ENCODE measurements at regions not wholly inside any gene's neighbourhood (a gene's known extent, or its start where the extent isn't known, plus 50 kb on each side); places are given as distances from the start of the nearest gene placed in this dataset.

DNA sequence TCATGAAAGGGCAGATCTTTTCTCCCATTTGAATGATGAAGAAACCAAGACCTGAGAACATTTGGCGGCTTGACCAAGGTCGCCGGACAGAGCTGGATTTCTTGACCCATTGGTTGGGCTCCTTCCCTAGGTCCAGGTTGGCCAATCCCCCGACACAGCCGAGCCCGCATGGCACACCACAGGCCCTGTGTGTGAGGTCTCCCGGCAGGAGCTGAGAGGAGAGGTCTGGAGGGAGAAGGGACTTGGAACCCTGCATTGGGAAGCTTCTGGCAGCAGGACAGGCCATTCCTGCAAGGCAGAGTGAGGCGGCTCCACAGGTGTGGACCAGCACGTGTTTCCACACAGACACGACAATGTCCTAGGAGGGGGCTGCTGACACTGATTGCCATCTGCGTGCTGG lies 98.6 kb upstream of the THY1 start:
- no peak for DNase-seq (ENCODE audit: low read depth, low spot score)

DNA sequence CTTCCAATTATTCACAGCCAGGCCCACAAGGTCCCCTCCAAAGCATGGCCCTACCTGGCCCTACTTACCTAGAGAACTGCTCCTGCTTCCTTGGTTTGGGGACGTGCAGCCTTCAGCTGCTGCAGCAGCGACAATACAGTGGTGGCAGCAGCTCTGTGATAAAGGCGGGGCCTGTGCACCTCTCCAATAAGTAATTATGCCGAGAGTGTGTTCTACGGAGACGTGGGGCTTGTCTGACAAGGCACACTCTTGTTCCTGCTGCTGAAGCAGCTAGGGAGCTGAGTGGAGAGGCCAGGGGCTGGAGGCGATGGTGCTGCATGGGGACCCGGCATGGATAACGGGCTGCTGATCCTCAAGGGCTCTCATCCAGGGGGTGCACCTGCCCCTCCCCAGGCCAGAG lies 98.0 kb upstream of the THY1 start:
- no peak for DNase-seq (ENCODE audit: low read depth, low spot score)

DNA sequence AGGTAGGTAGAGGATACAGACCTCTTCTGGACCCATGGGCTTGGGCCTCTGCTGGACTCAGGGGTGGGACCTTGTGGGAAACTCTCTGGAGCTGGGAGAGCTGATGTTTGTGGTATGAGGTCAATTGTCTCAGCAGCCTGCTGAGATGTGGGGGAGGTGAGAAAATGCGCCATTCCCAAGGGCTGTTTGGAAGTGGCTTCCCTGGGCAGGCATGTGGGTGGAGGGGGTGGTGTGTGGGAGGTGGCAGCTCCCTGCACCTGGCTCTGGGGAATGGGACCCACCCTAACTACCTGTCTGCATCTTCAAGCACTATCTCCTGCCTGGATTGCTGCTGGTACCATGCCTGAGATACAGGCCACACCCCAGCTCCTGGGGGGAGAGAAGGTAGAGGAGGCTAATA lies 97.4 kb upstream of the THY1 start:
- no peak for DNase-seq (ENCODE audit: low read depth, low spot score)

DNA sequence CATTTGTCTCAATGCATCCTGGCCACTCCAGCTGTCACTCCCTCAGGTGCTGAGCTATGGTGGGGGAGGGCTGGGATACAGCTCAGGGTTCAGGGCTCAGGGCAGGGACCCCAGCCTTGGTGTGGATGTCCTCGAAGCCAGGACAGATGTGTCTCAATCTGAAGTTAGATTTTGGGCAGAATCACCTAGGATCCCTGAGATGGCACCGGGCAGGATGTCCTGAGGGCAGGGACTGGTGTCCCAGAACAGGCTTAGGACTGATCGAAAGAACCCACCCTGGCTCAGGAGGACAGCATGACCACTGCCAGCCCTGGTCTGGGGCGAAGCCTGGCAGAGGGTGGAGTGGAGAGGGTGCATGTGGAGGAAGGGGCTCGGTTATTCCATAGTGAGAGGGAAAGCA lies 96.8 kb upstream of the THY1 start:
- DNase-seq (ENCODE audit: low read depth, low spot score), result no peak

DNA sequence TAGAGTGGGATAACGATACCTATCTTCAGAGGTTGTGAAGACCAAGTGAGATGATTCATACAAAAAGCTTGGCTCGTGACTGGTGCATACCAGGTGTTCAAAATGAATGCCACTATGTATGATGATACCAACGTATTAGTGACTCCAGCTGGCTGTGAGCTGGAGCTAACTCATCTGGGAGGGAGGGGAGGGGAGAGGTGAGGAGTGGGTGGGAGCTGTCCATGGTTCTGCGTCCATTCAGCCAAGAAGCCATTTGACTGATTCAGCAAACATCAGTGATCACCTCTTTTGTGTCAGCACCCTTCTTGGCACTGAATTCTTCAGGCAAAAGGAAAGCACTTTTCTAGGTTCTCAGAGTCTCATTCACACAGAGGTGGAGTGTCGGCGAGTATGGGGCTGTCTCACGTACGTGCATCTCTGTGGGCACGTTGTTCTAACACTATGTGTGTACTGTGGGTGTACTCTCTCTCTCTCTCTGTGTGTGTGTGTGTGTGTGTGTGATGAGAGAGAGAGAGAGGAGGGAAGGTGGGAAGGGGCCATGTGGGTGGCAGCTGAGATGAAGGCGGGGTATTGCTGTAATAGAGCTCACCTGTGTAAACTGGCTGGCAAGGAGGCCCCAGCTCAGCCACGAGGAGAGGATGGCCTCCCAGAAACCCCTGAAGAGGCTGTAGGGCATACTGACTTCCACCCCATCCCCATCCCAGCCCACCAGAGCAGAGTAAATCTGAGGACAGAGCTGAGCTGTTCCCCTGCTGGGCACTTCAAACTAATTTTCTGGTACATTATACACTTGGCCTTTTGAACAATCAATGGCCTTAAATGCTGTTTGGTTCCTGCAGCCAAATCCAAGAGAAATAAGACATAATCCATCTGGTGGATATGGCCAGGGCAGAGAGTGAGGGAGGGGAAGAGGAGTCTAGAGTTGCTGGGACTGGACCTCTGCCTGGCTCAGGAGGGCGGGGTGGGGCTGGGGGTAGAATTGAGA lies 96.1 kb upstream of the THY1 start:
- DNase-seq (ENCODE audit: low read depth, low spot score), result peak; percentile 70

DNA sequence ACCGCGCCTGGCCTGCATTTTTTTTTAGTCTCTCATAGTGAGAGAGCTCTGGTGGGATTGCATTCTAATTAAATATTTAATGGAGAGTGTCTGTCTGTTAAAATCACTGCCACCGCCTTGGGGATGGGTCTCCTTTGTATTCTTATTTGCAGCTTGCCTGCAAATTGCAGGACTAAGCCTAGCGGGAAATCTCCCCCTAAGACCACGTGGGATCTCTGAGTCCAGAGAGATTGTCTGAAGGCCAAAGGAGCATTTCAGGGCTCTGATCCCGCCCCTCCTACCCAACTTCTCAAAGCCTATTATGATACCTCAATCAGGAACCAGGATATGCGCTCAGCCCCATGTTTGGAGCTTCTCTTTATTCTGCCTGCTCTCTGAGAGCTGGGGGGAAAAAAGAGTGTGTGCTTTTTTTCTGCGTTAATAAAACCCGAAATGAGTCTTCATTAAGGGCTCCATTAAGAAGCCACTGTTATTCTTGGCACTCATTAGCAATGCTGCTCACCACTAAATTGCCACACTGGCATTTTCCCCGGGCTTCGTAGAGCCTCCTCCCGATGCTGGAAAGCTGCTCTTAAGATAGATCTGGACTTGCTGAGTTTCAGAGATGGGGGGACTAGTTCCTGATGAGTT lies 92.9 kb upstream of the THY1 start:
- DNase-seq (ENCODE audit: low read depth, low spot score), result no peak

DNA sequence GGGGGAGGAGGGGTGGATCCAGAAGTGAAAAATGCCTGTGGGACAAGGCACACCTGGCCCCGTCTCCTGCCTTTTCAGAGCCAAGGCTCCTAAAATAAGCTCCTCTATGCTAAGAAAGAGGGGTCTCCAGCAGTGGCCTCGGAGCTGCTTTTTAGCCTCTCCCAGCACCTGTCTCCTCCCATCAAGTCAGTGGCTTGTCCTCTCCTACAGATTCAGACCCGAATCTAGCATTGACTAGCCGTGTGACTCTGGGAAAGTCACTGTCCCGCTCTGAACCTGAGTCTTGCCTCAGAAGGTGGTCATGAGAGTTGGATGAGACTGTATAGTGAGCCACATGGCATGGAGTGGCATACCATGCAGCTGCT lies 90.8 kb upstream of the THY1 start:
- no peak for DNase-seq (ENCODE audit: low read depth, low spot score)

DNA sequence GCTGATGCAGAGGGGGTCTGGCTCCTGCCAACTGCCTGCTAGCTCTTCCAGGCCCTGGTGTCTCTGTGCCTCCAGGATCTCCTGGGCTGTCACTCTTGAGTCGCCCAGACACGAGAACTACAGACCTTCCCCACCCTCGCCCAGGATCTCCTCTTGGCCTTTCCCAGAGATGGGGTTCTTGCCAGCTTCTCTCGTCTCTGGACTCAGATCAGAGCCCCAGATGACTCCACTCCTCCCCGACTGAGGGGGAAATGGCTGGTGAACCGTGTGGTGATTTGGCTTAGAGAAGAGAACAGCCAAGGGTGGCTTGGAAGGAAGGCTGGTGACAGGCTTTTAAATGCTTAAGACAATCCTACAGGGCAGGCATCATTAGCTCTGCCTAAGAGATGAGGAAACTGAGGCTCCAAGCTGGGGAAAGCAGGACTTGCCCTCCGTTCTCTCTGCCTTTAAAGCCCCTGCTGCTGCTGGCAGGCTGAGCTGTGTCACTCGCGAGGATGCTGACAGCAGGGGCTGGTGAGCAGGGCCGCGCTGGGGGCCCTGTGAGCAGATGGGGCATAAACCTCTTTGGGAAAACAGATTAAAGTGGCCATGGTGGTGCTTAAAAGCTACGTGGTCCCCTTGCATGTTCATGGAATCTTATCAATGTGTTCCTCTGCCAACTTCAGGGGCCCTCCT lies 90.3 kb upstream of the THY1 start:
- no peak for DNase-seq (ENCODE audit: low read depth, low spot score)

DNA sequence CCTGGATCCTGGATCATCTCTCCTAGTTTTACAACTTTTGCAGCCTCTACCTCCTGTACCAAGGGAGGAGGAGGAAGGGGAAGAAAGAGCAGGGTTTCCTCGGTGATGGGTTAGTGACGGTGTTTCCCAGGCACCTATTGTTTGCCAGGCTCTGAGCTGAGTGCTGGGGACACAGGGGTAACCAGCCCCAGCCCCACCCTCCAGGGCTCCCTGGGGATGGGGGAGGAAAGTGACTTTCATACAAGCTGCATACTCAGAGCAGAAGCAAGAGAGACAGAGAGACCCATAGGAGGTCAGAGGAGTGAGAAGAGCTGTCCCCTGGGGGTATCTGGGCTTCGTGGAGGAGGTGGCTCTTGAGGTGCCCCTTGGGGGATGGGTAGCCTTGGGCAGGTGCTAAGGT lies 89.4 kb upstream of the THY1 start:
- DNase-seq (ENCODE audit: low read depth, low spot score), result no peak

DNA sequence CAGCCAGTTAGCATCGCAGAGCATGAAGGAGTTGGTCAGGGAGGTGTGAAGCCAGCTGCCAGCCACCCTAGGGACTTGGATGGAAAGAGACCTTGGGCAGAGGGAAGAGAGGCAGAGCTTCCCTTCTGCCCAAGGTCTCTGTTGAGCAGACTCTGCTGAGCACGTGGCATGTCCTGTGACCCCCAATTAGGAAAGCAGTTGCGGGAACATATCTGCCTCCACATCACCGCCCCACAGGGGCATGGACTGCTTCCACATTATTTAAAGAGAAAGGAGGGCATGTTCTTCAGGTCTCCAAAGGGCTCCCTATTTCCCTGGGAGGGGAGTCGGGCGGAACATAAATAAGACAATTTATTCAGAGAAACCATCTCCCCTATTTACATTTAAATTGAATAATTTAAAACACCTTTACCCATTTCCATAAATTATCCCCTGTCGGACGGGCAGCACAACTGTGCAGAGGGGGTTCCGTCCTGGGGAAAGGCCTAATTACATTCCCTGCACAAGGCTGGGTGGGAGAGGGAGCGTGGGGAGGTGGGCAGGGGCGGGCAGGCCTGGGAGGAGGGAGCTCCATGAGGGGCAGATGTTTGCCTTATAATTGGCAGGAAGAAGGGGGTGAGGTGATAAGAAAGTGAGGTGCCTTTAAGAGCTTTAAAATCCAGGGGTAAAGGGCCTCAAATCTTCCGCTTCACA lies 88.8 kb upstream of the THY1 start:
- no peak for DNase-seq (ENCODE audit: low read depth, low spot score)

DNA sequence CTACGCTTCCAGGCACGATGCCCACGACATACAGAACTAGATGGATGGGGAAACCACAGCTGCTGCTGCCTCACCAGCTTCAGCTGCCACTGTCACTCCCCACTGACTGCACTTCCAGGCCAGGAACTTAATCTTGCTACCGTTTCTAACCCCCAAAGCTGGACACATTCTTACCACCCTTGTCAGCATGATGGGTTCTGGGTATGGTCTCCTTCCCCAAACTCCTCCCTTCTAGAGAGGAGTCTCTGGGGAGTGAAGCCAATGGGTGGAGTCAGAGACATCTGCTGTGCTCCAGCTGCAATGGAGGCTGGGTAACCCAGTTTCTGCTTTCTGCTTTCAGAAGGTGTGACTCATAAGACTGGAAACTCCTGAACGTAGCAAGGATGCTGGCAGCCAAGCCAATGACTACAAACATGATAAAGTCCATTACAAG lies 87.0 kb upstream of the THY1 start:
- no peak for DNase-seq (ENCODE audit: low read depth, low spot score)

DNA sequence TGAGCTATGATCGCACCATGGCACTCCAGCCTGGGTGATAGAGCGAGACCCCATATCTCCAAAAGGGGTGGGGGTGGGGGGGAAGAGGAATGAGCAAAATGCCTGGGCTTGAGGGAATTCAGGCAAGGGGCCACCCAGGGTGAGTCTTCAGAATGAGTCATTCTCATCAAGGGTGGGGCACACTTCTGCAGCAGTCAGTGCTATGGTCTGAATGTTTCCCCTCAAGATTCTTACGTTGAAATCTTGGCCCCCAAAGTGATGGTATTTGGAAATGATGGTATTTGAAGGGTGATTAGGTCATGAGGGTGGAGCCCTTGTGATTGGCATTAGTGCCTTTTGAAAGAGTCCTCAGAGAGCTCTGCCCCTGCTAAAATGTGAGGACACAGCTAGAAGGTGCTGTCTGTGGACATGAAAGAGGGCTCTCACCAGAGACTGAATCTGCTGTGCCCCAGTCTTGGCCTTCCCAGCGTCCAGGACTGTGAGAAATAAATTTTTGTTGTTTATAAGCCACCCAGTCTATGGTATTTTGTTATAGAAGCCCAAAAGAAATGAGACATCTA lies 86.4 kb upstream of the THY1 start:
- DNase-seq (ENCODE audit: low read depth, low spot score), result no peak

DNA sequence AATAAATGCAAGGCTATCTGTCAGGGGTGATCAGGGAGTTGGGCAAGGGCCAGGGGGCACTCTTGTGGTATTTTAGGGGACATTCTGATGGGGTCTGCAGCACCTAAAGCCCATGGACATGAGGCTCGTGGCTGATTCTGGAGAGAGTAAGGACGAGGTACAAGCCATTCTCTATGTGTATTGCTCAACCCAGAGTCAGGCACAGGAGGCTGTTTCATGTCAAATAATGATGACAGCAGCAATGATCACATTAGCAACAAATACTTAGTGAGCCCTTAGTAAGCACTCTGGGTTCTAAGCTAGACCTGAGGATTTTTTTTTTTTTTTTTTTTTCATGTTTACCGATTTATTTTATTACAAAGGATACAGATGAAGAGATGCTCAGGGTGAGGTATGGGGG lies 83.5 kb upstream of the THY1 start:
- no peak for DNase-seq (ENCODE audit: low read depth, low spot score)

DNA sequence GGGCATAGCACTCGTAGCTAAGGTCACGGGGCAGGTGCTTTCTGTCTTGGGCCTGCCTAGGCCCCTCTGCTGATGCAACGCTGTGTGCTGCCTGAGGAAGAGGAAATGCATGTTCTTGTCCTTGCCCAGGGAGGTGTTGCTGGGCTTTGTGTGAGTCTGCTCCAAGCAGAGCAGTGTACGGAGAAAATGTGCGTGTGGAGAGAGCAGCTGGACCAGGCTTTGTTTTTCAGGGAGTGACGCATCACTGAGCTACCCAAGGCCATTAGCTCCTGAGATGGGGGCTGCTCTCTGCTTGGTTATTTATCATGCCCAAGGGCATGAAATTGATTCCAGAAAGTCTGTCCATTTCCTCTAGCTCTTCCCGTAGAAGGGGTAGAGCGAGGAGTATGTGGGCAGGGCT lies 82.9 kb upstream of the THY1 start:
- DNase-seq (ENCODE audit: low read depth, low spot score), result no peak

DNA sequence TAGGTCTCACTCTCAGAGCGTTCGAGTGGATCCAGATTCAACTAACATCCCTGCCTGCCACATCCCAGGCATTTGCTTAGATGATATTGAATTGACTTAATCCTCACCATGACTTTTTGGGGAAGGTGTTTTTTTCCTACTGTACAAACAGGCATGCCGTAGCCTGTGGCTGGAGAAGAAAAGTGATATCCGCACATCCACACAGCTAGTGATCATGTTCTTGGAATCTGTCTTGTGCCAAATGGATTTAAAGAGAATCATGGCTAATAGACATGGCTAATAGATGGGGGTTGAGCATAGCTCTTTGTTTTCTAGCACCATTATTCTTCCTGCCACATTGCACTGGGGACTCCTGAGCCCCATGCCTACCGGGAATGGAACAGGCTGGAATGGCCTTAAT lies 82.1 kb upstream of the THY1 start:
- DNase-seq (ENCODE audit: low read depth, low spot score), result no peak

DNA sequence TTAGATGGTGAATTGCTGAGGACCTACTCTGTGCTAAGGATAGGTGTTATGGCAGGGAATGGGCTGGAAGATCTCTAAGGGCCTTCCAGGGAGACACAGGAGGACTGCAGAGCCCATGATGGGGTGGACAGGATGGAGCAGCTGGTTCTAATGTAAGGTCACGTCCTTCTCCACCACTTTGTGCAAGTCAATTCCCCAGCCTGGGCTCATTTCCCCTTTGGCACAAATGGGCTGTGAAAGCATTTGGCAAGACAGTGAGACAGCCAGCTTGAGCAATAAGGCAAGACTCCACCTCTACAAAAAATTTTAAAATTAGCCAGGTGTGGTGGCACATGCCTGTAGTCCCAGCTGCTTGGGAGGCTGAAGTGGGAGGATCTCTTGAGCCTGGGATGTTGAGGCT lies 81.4 kb upstream of the THY1 start:
- DNase-seq (ENCODE audit: low read depth, low spot score), result no peak

DNA sequence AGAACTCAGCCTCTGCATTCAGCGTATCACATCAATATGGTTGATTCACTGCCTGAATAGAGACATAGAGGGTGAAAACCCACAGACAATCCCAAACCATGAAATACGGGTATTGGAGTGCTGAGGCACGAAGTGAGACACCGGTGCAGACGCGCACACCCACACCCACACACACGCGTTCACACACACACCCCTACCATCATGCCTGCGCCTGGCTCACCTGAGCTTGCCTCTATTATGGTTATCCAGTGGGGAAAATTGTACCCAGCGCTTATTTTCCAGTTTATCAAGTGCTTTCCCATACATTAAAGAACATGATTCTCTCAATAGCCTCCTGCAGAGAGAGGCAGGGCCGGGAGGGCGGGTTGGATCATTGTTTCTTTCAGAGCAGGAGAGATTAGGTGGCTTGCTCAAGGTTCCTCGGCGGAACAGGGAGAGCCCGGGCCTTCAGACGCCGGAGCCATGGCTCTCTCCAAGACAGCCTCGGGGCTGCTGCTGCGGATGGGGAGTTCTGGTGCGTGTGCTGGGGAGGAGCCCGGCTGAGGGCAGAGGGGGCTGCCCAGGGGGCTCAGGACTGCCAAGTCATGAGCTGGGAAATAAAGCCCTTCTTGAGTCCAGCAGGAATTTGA lies 78.9 kb upstream of the THY1 start:
- no peak for DNase-seq (ENCODE audit: low read depth, low spot score)

DNA sequence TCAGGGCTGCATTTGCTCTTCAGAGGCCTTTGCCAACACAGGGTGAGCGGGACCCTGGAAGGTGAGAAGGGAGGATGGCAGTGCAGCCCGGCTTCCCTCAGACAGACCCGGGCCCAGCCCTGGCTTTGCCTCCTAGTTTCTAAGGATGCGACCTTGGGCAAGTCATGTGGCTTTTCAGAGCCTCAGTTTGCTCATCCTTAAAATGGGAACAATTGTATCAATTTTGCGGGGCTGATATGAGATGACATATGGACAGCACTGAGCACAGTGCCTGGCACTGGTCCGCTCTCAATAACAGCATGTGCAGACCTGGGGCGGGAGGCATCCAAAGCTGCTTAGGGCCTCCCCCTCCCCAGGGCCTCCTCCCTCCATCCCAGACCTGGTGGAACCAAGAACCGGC lies 74.7 kb upstream of the THY1 start:
- DNase-seq (ENCODE audit: low read depth, low spot score), result no peak

DNA sequence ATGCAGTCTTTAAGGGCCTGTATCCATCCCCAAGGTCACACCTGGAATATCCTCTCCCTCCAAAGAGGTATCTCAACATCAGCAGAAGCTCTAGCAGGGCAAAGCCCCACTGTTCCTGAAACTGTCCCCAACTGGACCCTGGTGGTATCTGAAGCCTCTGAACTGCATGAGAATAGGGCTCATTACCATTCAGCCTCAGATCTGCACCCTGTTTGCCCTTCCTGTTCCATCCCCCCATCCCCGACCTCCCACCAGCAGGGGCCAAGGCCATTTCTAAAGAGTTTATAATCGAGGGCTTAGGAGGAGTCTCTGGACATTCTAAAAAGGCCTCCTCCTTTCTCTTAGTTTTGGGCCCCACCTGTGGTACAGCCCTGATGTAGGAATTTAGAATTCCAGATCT lies 74.0 kb upstream of the THY1 start:
- no peak for DNase-seq (ENCODE audit: low read depth, low spot score)

DNA sequence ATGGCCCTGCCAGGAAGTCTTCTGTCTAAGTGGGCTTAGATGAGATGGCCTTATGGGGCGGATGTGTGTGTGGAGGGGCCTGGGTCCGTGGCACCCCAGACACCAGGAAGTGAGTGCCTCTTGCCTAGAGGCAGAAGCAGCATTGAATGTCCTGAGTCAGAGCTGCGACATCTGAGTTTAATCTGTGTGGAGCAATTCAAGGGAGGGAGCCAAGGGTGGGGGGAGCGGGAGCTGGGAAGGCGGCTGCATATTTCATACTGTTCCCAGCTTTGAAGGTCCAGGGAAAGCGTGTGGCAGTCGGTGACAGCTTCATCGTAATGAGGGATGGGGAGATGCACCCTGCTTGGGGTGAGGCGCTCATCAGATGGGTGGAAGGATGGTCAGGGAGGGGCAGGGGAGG lies 73.5 kb upstream of the THY1 start:
- DNase-seq (ENCODE audit: low read depth, low spot score), result no peak

DNA sequence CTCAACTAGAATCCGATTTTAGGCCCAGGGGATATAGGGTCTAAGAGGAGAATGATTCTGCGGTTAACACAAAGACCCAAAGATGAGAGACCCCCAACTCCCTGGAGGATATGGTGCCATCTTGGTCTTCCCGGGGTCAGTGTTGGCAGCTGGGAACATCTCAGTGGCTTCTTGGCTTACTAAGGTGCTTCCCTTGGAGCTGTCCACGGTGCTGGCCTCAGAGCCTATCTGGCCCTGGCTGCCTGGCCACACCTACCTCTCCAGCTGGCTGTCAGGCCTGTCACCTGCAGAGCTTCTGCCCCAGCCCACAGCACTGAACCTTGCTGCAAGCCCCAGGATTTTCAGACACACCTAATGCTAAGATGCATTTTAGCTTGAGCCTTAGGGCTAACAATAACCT lies 70.7 kb upstream of the THY1 start:
- DNase-seq (ENCODE audit: low read depth, low spot score), result no peak
